Suprapubic skin (tissue), 3 donors: ENCODE measurements at regions not wholly inside any gene's neighbourhood (a gene's known extent, or its start where the extent isn't known, plus 50 kb on each side); places are given as distances from the start of the nearest gene placed in this dataset.

Source experiments
- CTCF ChIP-seq, 2 donors: fragments of 200-600 bp in 1 of 2; fragments of 450-650 bp in 1 of 2; sonication (generic) in 1 of 2; IDR thresholded peaks; one replicate each; pipeline ENCODE4 v1.5.1; 2016 to 2019; ENCODE audit warnings: antibody characterized with exemption in 2 of 2, mild to moderate bottlenecking in 1 of 2, moderate library complexity in 1 of 2
- EP300 ChIP-seq: sonication (generic); formaldehyde crosslinking; IDR thresholded peaks from one replicate; pipeline ENCODE4 v1.6.1; 2017; ENCODE audit warnings: antibody characterized with exemption
- POLR2A ChIP-seq, 2 donors: fragments of 450-650 bp; IDR thresholded peaks; one replicate each; pipeline ENCODE4 v1.6.1; 2017; ENCODE audit warnings: antibody characterized with exemption in 2 of 2, mild to moderate bottlenecking in 2 of 2, moderate library complexity in 2 of 2

GRCh38 chr11:39236916-39237315 lies 2222.5 kb downstream of the LRRC4C start:
- TF ChIP-seq CTCF (IDR thresholded peaks at IDR 0.05) (no peak), POLR2A (IDR thresholded peaks at IDR 0.05) (no peak), EP300 (no peak)
